OCI-LY1 (cell line): ENCODE measurements at regions not wholly inside any gene's neighbourhood (a gene's known extent, or its start where the extent isn't known, plus 50 kb on each side); places are given as distances from the start of the nearest gene placed in this dataset.
"Not testable (repeated sequence)": the region's sequence is repeated elsewhere in the genome, so short reads cannot be mapped to it uniquely, and the experiment has no call there.

Experiments used
- CTCF ChIP-seq: fragments of 200-600 bp; sonication (generic), shearing (Covaris generic); IDR thresholded peaks from 2 replicates; pipeline ENCODE4 v1.5.1; 2017; ENCODE audit warnings: mild to moderate bottlenecking, antibody characterized with exemption, low read length, moderate library complexity, mixed read lengths
- EZH2 ChIP-seq: fragments of 200-600 bp; sonication (generic), shearing (Covaris generic); IDR thresholded peaks from 2 replicates; pipeline ENCODE4 v1.8.0; 2017; ENCODE audit warnings: borderline replicate concordance, mixed run types, mild to moderate bottlenecking, antibody characterized with exemption, low read length, moderate library complexity, mixed read lengths

GRCh38 chr2:111551428-111551827 is 332.6 kb downstream of the ANAPC1 start:
- not testable (repeated sequence) for TF ChIP-seq CTCF, EZH2
